Esophagus squamous epithelium (tissue), 4 donors: ENCODE measurements at regions not wholly inside any gene's neighbourhood (a gene's known extent, or its start where the extent isn't known, plus 50 kb on each side); places are given as distances from the start of the nearest gene placed in this dataset.
"Not testable (repeated sequence)": the region's sequence is repeated elsewhere in the genome, so short reads cannot be mapped to it uniquely, and the experiment has no call there.

Source experiments
- CTCF ChIP-seq, 6 experiments: fragments of 450-650 bp in 4 of 6; fragments of 200-600 bp in 2 of 6; sonication (generic) in 2 of 6; IDR thresholded peaks; one replicate each; pipeline ENCODE4 v1.5.1; 2016 to 2019; ENCODE audit warnings: antibody characterized with exemption in 6 of 6, mild to moderate bottlenecking in 4 of 6, moderate library complexity in 4 of 6
- POLR2A ChIP-seq, 4 donors: fragments of 450-650 bp; IDR thresholded peaks; one replicate each; pipeline ENCODE4 v1.6.1; 2017; ENCODE audit warnings: antibody characterized with exemption in 4 of 4, mild to moderate bottlenecking in 4 of 4, moderate library complexity in 3 of 4

DNA sequence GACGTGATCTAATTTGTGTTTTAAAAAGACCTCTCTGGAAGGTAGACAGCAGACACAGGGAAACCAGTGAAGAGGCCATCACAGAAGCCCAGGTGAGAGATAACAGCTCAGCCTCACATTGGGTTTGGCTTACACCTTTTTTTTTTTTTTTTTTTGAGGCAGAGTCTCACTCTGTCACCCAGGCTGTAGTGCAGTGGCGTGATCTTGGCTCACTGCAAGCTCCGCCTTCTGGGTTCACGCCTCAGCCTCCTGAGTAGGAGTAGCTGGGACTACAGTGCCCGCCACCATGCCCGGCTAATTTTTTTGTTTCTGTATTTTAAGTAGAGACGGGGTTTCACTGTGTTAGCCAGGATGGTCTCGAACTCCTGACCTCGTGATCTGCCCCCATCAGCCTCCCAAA is 412.3 kb downstream of the KCNRG start:
- TF ChIP-seq POLR2A, CTCF (IDR thresholded peaks at IDR 0.05): not testable (repeated sequence)
